ENCODE measurements at regions not wholly inside any gene's neighbourhood (a gene's known extent, or its start where the extent isn't known, plus 50 kb on each side); places are given as distances from the start of the nearest gene placed in this dataset.

GRCh38 chr3:29201604-29202003, 79.3 kb upstream of the RBMS3 start:
- no peaks in the 10 kb centered on the region for H3K36me3 ChIP-seq (ENCODE audit: insufficient read depth)
- TF ChIP-seq ZNF114 (CRISPR knock-in tag; IDR thresholded peaks at IDR 0.05) (no peak), JUNB (IDR thresholded peaks at IDR 0.05; ENCODE audit: unreplicated experiment) (no peak), POLR2AphosphoS5 (IDR thresholded peaks at IDR 0.05; ENCODE audit: low read depth) (no peak), ZNF462 (CRISPR knock-in tag; IDR thresholded peaks at IDR 0.05) (no peak)
- DNase-seq (ENCODE audit: low spot score) = no peak
- Mint-ChIP-seq H3K27me3 (ENCODE audit: insufficient read depth, low read depth, poor library complexity) (no peaks in the 10 kb centered on the region), H3K4me3 (no peak overlapping the region), H3K4me1 (no peaks in the 10 kb centered on the region), H3K36me3 (ENCODE audit: low read depth) (no peaks in the 10 kb centered on the region), H3K9me3 (no peaks in the 10 kb centered on the region), H3K27ac (no peak overlapping the region; the same call in 1 of the 2 replicates)
- no peaks in the 10 kb centered on the region for H3K4me1 ChIP-seq (ENCODE audit: insufficient read depth)
- no peaks in the 10 kb centered on the region for H3K79me2 ChIP-seq (replicated peaks; ENCODE audit: insufficient read depth)
- H2AFZ ChIP-seq = no peak overlapping the region
- no peak overlapping the region for H3K4me3 ChIP-seq
- no peak overlapping the region for H3K27ac ChIP-seq (ENCODE audit: low read depth)
- ATAC-seq = no peak
- H3K4me2 ChIP-seq = no peak overlapping the region
- H3F3A ChIP-seq (replicated peaks; ENCODE audit: low read depth) = no peaks in the 10 kb centered on the region
- H3K9me2 ChIP-seq (ENCODE audit: insufficient read depth) = 0 out of 2 replicates have a peak, but pooled peaks cover 3% of the 10 kb centered on the region
- H4K20me1 ChIP-seq (replicated peaks; ENCODE audit: insufficient read depth) = no peaks in the 10 kb centered on the region
- no peaks in the 10 kb centered on the region for H3K27me3 ChIP-seq (ENCODE audit: insufficient read depth)

DNA sequence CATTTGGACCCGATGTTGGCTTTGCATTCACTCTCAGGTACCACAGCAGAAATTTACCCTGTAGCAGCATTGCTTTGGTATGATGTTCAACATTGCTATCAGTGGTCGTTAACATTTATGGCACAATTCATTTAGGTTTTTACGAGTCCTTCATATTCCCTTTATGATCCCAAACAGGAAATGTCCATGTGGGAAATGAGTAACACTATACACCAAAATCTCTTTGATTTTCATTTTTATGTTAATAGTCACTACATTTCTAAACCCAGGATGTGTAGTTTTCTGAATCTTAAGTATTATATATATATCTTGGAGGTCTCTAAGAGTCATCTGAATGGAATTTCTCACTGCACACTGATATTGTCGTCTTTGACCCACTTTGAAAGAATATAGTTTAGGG, 78.5 kb upstream of the RBMS3 start:
- Histone ChIP-seq H3K9me2 (ENCODE audit: insufficient read depth) (0 out of 2 replicates have a peak, but pooled peaks cover 3% of the 10 kb centered on the region), H3K27ac (ENCODE audit: low read depth) (no peak overlapping the region), H3K36me3 (ENCODE audit: insufficient read depth) (no peaks in the 10 kb centered on the region), H3K27me3 (ENCODE audit: insufficient read depth) (no peaks in the 10 kb centered on the region), H3F3A (replicated peaks; ENCODE audit: low read depth) (no peaks in the 10 kb centered on the region), H4K20me1 (replicated peaks; ENCODE audit: insufficient read depth) (no peaks in the 10 kb centered on the region), H3K79me2 (replicated peaks; ENCODE audit: insufficient read depth) (no peaks in the 10 kb centered on the region), H3K4me1 (ENCODE audit: insufficient read depth) (no peaks in the 10 kb centered on the region), H3K4me3 (no peak overlapping the region), H2AFZ (no peak overlapping the region), H3K4me2 (no peak overlapping the region)
- Mint-ChIP-seq H3K27me3 (ENCODE audit: insufficient read depth, low read depth, poor library complexity) (no peaks in the 10 kb centered on the region), H3K36me3 (ENCODE audit: low read depth) (no peaks in the 10 kb centered on the region), H3K9me3 (no peaks in the 10 kb centered on the region), H3K4me3 (no peak overlapping the region), H3K27ac (no peak overlapping the region), H3K4me1 (no peaks in the 10 kb centered on the region)
- ATAC-seq (no peak), DNase-seq (ENCODE audit: low spot score) (no peak)
- TF ChIP-seq ZNF331 (CRISPR knock-in tag; IDR thresholded peaks at IDR 0.05; ENCODE audit: low read depth) (no peak), EZH2 (IDR thresholded peaks at IDR 0.05; ENCODE audit: low read depth, unreplicated experiment) (no peak)
